Right ventricle myocardium inferior (tissue), 1 donor: ENCODE measurements at regions not wholly inside any gene's neighbourhood (a gene's known extent, or its start where the extent isn't known, plus 50 kb on each side); places are given as distances from the start of the nearest gene placed in this dataset.
"Not testable (repeated sequence)": the region's sequence is repeated elsewhere in the genome, so short reads cannot be mapped to it uniquely, and the experiment has no call there.

Experiments used
- ATAC-seq: fragments of 200-7000 bp; cut with Tn5 transposase; one replicate; pipeline ENCODE4 v1.9.1; 2020; ENCODE audit warnings: mild to moderate bottlenecking, moderate library complexity
- DNase-seq: peaks from one replicate; pipeline ENCODE4 v3.0.0; 2021; ENCODE audit errors: missing footprints
- intact Hi-C: fragments of 100-400 bp; cut with DNase I; formaldehyde crosslinking; loops from one replicate; pipeline ENCODE4 v1.11.0; 2022
- donor health status: DM: no; HTN: yes; CAD: no; lungs with severe emphysema.

DNA sequence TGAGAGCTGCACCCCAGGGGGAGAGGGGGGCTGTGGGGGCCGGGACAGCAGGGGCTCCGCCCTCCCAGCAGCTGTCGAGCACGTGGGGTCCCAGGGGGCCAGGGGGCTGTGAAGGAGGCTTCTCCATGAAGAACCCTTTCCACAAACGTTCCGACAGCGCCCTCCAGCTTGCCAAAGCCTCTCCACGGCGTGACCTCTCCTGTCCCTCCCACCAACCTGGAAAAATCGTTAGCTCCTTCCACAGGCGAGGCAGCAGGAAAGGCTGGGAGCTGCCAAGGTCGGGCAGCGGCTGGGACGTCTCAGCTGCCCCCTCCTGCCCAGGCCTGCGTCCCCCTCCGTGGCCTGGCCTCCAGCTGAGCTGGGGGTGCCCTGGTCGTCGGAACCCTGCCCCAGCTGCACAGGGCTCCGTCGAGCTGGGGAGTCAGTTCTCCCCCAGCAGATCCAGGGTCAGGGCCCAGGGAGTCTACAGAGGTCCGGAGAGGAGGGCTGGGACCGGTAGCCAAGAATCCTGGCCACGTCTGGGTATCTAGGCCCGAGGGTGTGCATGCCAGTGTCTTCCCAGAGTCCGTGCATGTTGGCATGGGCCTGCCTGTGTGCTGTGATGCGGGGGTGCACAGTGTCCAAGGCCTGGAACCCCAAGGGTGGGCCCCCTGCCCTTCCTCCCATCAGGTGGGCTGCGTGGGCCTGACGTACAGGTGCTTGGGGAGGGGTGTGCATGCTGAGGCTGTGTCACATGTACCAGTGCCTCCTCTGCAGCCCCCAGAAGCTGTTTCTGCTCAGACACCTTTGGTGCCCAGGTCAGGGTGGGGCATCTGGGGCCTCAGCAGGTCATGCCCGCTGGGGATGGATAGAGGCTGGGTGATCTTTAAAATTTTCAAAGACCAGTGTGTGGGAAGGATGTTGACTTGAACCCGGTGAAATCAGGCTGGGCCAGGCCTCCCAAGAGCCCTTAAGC lies 66.5 kb downstream of the UNCX start:
- intact Hi-C loops: no loop called here
- DNase-seq (peak; percentile 21), ATAC-seq (no peak)

- peak; percentile 18 for DNase-seq
- ATAC-seq: no peak
These were observed 67.5 kb downstream of the UNCX start for GRCh38 chr7:1300206-1300605.

DNA sequence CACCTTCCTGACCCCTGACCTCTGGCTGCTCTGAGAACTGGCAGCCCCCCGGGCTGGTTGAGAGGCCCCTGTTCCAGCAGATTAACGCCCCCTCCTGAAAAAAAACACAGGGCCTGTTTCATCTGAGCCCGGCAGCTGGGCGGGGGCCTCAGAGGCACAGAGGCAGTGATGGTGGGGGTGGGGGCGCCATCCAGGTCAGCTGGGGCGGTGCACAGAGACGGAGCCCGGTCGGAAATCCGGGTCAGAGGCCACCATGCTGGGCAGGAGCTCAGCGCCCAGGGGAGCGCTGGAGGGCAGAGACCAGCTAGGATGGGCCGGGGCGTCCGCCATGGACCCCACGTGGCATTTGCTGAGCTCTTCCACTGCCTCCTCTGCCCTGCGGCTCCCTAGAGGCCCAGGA lies 68.0 kb downstream of the UNCX start:
- DNase-seq (no peak), ATAC-seq (no peak)
- intact Hi-C loops: no loop called here

More at GRCh38 chr7:1300206-1300605, 67.5 kb downstream of the UNCX start:
- intact Hi-C loops: no loop called here

DNA sequence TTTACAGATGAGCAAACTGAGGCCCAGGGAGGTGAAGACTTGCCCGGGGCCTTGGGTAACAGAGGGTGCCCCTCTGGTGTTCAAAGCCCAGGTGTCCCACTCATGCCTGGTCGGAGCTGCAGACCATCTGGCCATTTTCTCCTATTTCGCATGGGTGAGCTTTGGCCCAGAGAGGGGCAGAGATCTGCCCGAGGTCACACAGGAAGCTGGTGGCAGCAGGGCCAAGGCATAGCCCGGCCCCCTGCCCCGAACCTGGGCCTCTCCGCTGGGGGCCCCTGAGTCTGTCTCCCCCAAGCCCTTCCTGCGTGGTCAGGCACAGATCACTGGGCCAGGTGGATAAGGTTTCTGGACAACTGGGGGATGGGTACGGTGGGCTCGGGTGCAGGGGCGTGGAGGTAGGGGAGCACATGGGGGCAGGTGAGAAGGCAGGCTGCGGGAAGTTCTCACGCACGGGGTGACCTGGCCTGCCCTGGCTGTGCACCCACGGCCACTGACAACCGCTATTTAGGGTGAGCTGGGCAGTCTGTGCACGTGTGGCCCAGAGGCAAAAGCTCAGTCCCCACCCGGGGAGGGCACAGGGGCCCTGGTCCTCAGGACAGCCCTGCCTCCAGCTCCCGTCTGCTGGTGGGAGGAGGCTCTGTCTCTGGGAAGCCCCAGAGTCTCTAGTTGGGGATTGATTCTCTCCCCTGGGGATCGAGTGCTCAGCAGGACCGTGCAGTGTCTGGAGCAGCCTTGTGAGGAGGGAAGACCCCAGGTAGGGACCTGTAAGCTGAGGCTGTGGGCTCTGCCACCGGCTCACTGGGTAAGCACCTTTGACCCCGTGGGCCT lies 68.6 kb downstream of the UNCX start:
- intact Hi-C loops: no loop called here
- no peak for ATAC-seq
- DNase-seq: peak; percentile 25

- intact Hi-C loops: no loop called here
- DNase-seq: no peak
- no peak for ATAC-seq
These were observed 69.2 kb downstream of the UNCX start for GRCh38 chr7:1301882-1302251.

GRCh38 chr7:1302936-1303335 lies 70.3 kb downstream of the UNCX start:
- no peak for DNase-seq
- intact Hi-C loops: no loop called here
- no peak for ATAC-seq

GRCh38 chr7:1304011-1304410 lies 71.3 kb downstream of the UNCX start:
- intact Hi-C loops, ATAC-seq, DNase-seq: not testable (repeated sequence)

DNA sequence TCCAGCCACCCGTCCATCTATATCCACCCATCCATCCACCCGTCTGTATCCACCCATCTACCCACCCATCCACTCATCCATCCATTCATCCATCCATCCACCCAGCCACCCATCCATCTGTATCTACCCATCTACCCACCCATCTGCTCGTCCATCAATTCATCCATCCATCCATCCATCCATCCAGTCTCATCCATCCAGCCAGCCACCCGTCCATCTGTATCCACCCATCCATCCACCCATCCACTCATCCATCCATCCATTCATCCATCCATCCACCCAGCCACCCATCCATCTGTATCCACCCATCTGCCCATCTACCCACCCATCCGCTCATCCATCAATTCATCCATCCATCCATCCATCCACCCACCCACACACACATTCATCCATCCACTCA lies 73.2 kb downstream of the UNCX start:
- no peak for ATAC-seq

GRCh38 chr7:1307828-1308227 lies 75.2 kb downstream of the UNCX start:
- DNase-seq: no peak
- ATAC-seq: no peak
- intact Hi-C loops: no loop called here

More for the DNA sequence above, 73.2 kb downstream of the UNCX start:
- no peak for DNase-seq
- intact Hi-C loops: no loop called here

DNA sequence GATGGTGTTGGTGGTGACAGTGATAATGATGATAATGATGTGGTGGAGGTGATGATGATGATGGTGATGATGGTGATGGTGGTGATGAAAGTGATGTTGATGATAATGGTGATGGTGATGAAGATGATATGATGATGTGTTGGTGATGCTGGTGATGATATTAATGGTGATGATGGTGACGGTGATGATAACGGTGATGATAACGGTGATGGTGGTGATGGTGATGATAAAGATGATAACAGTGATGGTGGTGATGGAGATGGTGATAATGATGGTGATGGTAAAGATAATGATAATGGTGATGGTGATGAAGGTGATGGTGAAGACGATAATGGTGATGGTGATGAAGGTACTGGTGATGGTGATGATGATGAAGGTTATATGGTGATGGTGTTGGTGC lies 76.6 kb downstream of the UNCX start:
- DNase-seq: no peak
- intact Hi-C loops: no loop called here
- ATAC-seq: no peak

- peak; percentile 42 for DNase-seq
- no peak for ATAC-seq
- intact Hi-C loops: no loop called here
These were observed 77.3 kb downstream of the UNCX start for GRCh38 chr7:1309996-1310395.

GRCh38 chr7:1310936-1311335 lies 78.3 kb downstream of the UNCX start:
- ATAC-seq (no peak), DNase-seq (peak; percentile 64)
- intact Hi-C loops: no loop called here

DNA sequence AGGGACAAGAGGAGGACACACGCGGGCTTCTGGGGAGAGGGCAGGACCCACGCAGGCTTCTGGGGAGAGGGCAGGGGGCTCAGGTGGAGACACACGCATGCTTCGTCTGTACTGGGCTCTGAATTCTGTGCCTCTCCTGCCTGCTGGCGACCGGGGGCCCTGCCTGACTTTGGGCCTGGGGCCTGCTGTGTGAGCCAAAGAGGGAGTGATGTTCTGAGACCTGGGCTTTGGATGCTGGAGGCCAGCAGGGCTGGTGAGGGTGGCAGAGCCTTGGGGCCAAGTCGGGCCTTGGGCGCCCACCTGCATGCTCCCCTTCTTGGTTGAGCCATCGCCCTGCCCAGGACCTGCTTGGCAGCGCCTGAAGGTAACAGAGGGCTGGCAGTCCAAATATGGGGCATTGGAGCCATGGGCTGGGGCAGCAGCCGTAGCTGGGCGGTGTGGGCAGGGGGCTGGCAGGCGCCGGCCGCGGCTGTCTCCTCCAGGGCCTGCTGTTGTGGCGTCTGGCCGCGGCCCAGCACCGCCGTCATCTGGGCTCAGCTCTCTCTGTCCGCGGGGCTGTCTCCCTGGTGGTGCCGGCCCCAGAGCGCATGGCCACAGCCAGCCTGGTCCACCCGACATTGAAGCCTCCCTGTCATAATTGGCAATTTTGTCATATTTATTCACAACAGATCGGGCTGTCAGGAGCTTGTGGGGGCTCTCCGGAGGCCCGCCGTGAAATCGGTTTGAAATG lies 78.9 kb downstream of the UNCX start:
- ATAC-seq (no peak), DNase-seq (peak; percentile 58)
- intact Hi-C loops: no loop called here

GRCh38 chr7:1312136-1313070 lies 79.7 kb downstream of the UNCX start:
- DNase-seq (peak; percentile 71), ATAC-seq (no peak)
- intact Hi-C loops: no loop called here

- peak; percentile 62 for DNase-seq
- intact Hi-C loops: no loop called here
These were observed 80.9 kb downstream of the UNCX start for GRCh38 chr7:1313613-1314012.

GRCh38 chr7:1314021-1314907 lies 81.6 kb downstream of the UNCX start:
- no peak for DNase-seq
- intact Hi-C loops: no loop called here
- no peak for ATAC-seq

More at GRCh38 chr7:1313613-1314012, 80.9 kb downstream of the UNCX start:
- ATAC-seq: no peak

GRCh38 chr7:1314908-1315450 lies 82.3 kb downstream of the UNCX start:
- no peak for ATAC-seq
- DNase-seq: no peak
- intact Hi-C loops: no loop called here
